PFSK-1 (cell line): ENCODE measurements at regions not wholly inside any gene's neighbourhood (a gene's known extent, or its start where the extent isn't known, plus 50 kb on each side); places are given as distances from the start of the nearest gene placed in this dataset.

Experiments used
- POLR2AphosphoS5 ChIP-seq: IDR thresholded peaks from 2 replicates; pipeline ENCODE4 v1.6.1; 2012; ENCODE audit warnings: low read depth, mild to moderate bottlenecking, control low read depth, low read length, moderate library complexity
- REST ChIP-seq, 2 experiments: IDR thresholded peaks; 2 replicates each; pipeline versions ENCODE4 v1.6.1 to v1.8.0; 2011 to 2012; ENCODE audit warnings: low read depth in 2 of 2, low read length in 2 of 2, control low read depth in 1 of 2, inconsistent platforms in 1 of 2, mild to moderate bottlenecking in 1 of 2, moderate library complexity in 1 of 2; ENCODE audit not compliant: insufficient read depth in 1 of 2
- SIN3A ChIP-seq: IDR thresholded peaks from 2 replicates; pipeline ENCODE4 v1.6.1; 2012; ENCODE audit warnings: mild to moderate bottlenecking, low read length, moderate library complexity, borderline replicate concordance; ENCODE audit not compliant: insufficient read depth
- TAF1 ChIP-seq: IDR thresholded peaks from 2 replicates; pipeline ENCODE4 v1.6.1; 2012; ENCODE audit warnings: low read length, control low read depth, borderline replicate concordance; ENCODE audit not compliant: insufficient read depth

- TF ChIP-seq REST (IDR thresholded peaks at IDR 0.05; ENCODE audit: insufficient read depth in 1 of 2, low read depth in 2 of 2, low read length in 2 of 2), result no peak
- no peak for TF ChIP-seq POLR2AphosphoS5
- TF ChIP-seq TAF1, result no peak
- TF ChIP-seq SIN3A, result no peak
Observed at GRCh38 chr16:73213732-73214455, 166.0 kb upstream of the ZFHX3 start.
